BLaER1 (cell line): ENCODE measurements at regions not wholly inside any gene's neighbourhood (a gene's known extent, or its start where the extent isn't known, plus 50 kb on each side); places are given as distances from the start of the nearest gene placed in this dataset.
"Not testable (repeated sequence)": the region's sequence is repeated elsewhere in the genome, so short reads cannot be mapped to it uniquely, and the experiment has no call there.

Source experiments
- H3K27ac ChIP-seq: shearing (Covaris generic); formaldehyde crosslinking; 2 replicates; pipeline ENCODE4 v1.8.1; 2022
- H3K27me3 ChIP-seq: shearing (Covaris generic); formaldehyde crosslinking; 2 replicates; pipeline ENCODE4 v1.8.1; 2022
- H3K36me3 ChIP-seq: shearing (Covaris generic); formaldehyde crosslinking; 2 replicates; pipeline ENCODE4 v1.8.1; 2022
- H3K4me1 ChIP-seq: shearing (Covaris generic); formaldehyde crosslinking; 2 replicates; pipeline ENCODE4 v1.8.1; 2022
- H3K4me2 ChIP-seq: shearing (Covaris generic); formaldehyde crosslinking; 2 replicates; pipeline ENCODE4 v1.8.1; 2022
- H3K4me3 ChIP-seq: shearing (Covaris generic); formaldehyde crosslinking; 2 replicates; pipeline ENCODE4 v1.8.1; 2022
- H3K9ac ChIP-seq: shearing (Covaris generic); formaldehyde crosslinking; 2 replicates; pipeline ENCODE4 v1.8.1; 2022
- H3K9me3 ChIP-seq: shearing (Covaris generic); formaldehyde crosslinking; 2 replicates; pipeline ENCODE4 v1.8.1; 2022
- H4K20me1 ChIP-seq: shearing (Covaris generic); formaldehyde crosslinking; 2 replicates; pipeline ENCODE4 v1.8.1; 2022
- Cebpa-rat ChIP-seq: shearing (Covaris generic); IDR thresholded peaks from 2 replicates; pipeline ENCODE4 v1.8.1; 2022

- no peak overlapping the region for H3K4me2 ChIP-seq
- no peak overlapping the region for H3K9ac ChIP-seq
- H3K4me3 ChIP-seq, result no peak overlapping the region
- H3K4me1 ChIP-seq, result no peaks in the 10 kb centered on the region
- no peaks in the 10 kb centered on the region for H3K9me3 ChIP-seq
- H4K20me1 ChIP-seq, result no peaks in the 10 kb centered on the region
- H3K36me3 ChIP-seq, result no peaks in the 10 kb centered on the region
- H3K27ac ChIP-seq, result no peak overlapping the region
- TF ChIP-seq Cebpa-rat, result no peak
- H3K27me3 ChIP-seq, result no peaks in the 10 kb centered on the region
Measured at GRCh38 chr20:1735417-1736089, 78.0 kb upstream of the SIRPG start.

GRCh38 chr20:1734269-1734858 is 76.8 kb upstream of the SIRPG start:
- no peaks in the 10 kb centered on the region for H3K36me3 ChIP-seq
- no peaks in the 10 kb centered on the region for H4K20me1 ChIP-seq
- TF ChIP-seq Cebpa-rat, result no peak
- no peaks in the 10 kb centered on the region for H3K4me1 ChIP-seq
- H3K9me3 ChIP-seq, result no peaks in the 10 kb centered on the region
- H3K27me3 ChIP-seq, result no peaks in the 10 kb centered on the region
- no peak overlapping the region for H3K4me3 ChIP-seq
- H3K4me2 ChIP-seq, result no peak overlapping the region
- H3K27ac ChIP-seq, result no peak overlapping the region
- H3K9ac ChIP-seq, result no peak overlapping the region

GRCh38 chr20:1731828-1732375 is 74.3 kb upstream of the SIRPG start:
- H3K4me1 ChIP-seq, H3K9ac ChIP-seq, H3K4me3 ChIP-seq, H3K9me3 ChIP-seq, H3K36me3 ChIP-seq, H3K27ac ChIP-seq, H3K27me3 ChIP-seq, H4K20me1 ChIP-seq, H3K4me2 ChIP-seq: not testable (repeated sequence)

- H3K27me3 ChIP-seq, H3K9ac ChIP-seq, H3K4me1 ChIP-seq, H3K4me3 ChIP-seq, H3K27ac ChIP-seq, H3K36me3 ChIP-seq, H4K20me1 ChIP-seq, H3K4me2 ChIP-seq, H3K9me3 ChIP-seq: not testable (repeated sequence)
Measured at GRCh38 chr20:1730981-1731711, 73.6 kb upstream of the SIRPG start.

GRCh38 chr20:1727303-1727702 is 69.7 kb upstream of the SIRPG start:
- not testable (repeated sequence) for H3K36me3 ChIP-seq, H4K20me1 ChIP-seq, H3K9ac ChIP-seq, H3K4me2 ChIP-seq, H3K27me3 ChIP-seq, H3K27ac ChIP-seq, H3K4me1 ChIP-seq, H3K4me3 ChIP-seq
- peaks cover 16% of the 10 kb centered on the region for H3K9me3 ChIP-seq

- no peak overlapping the region for H3K9ac ChIP-seq
- no peaks in the 10 kb centered on the region for H3K27me3 ChIP-seq
- H3K4me3 ChIP-seq, result no peak overlapping the region
Measured at GRCh38 chr20:1724901-1725300, 67.3 kb upstream of the SIRPG start.

GRCh38 chr20:1722513-1723050 is 65.0 kb upstream of the SIRPG start:
- Histone ChIP-seq H3K27me3 (no peaks in the 10 kb centered on the region), H3K4me2 (no peak overlapping the region), H3K27ac (no peak overlapping the region), H4K20me1 (no peaks in the 10 kb centered on the region), H3K4me1 (no peaks in the 10 kb centered on the region), H3K36me3 (no peaks in the 10 kb centered on the region), H3K4me3 (no peak overlapping the region), H3K9me3 (peaks cover 16% of the 10 kb centered on the region), H3K9ac (no peak overlapping the region)
- no peak for TF ChIP-seq Cebpa-rat

More at GRCh38 chr20:1724901-1725300, 67.3 kb upstream of the SIRPG start:
- H3K9me3 ChIP-seq, result peaks cover 16% of the 10 kb centered on the region
- H3K36me3 ChIP-seq, result no peaks in the 10 kb centered on the region
- H3K4me2 ChIP-seq, result no peak overlapping the region
- H4K20me1 ChIP-seq, result no peaks in the 10 kb centered on the region
- no peak for TF ChIP-seq Cebpa-rat
- no peaks in the 10 kb centered on the region for H3K4me1 ChIP-seq
- H3K27ac ChIP-seq, result no peak overlapping the region

- Histone ChIP-seq H3K9ac (no peak overlapping the region), H3K9me3 (peaks cover 16% of the 10 kb centered on the region), H3K36me3 (no peaks in the 10 kb centered on the region), H3K4me2 (no peak overlapping the region), H3K27me3 (no peaks in the 10 kb centered on the region), H3K27ac (no peak overlapping the region), H4K20me1 (no peaks in the 10 kb centered on the region), H3K4me3 (no peak overlapping the region), H3K4me1 (no peaks in the 10 kb centered on the region)
- TF ChIP-seq Cebpa-rat, result no peak
Measured at GRCh38 chr20:1721687-1722512, 64.3 kb upstream of the SIRPG start.

- no peak overlapping the region for H3K27ac ChIP-seq
- no peak overlapping the region for H3K4me2 ChIP-seq
- no peaks in the 10 kb centered on the region for H3K27me3 ChIP-seq
- no peak overlapping the region for H3K4me3 ChIP-seq
- TF ChIP-seq Cebpa-rat, result no peak
- H3K9me3 ChIP-seq, result peaks cover 16% of the 10 kb centered on the region
- H3K9ac ChIP-seq, result no peak overlapping the region
- no peaks in the 10 kb centered on the region for H4K20me1 ChIP-seq
- no peaks in the 10 kb centered on the region for H3K4me1 ChIP-seq
- no peaks in the 10 kb centered on the region for H3K36me3 ChIP-seq
Measured at GRCh38 chr20:1720845-1721475, 63.4 kb upstream of the SIRPG start.
